ENCODE measurements at regions not wholly inside any gene's neighbourhood (a gene's known extent, or its start where the extent isn't known, plus 50 kb on each side); places are given as distances from the start of the nearest gene placed in this dataset.

- no peaks in the 10 kb centered on the region for H3K27me3 ChIP-seq
- no peak overlapping the region for H3K4me3 ChIP-seq
- no peaks in the 10 kb centered on the region for H3K4me1 ChIP-seq
- TF ChIP-seq POLR2AphosphoS5 (IDR thresholded peaks at IDR 0.05), result no peak
- no peak for TF ChIP-seq CTCF (IDR thresholded peaks at IDR 0.05)
- TF ChIP-seq POLR2A (IDR thresholded peaks at IDR 0.05), result no peak
- no peak for TF ChIP-seq EP300 (IDR thresholded peaks at IDR 0.05; ENCODE audit: low read depth)
- WGBS, 2 donors (ENCODE audit: low coverage in 1 of 2), result 78 to 89% methylated on average over 6 to 8 of the region's 8 CpGs
- no peaks in the 10 kb centered on the region for H3K9me3 ChIP-seq
- in situ Hi-C loops (cut with MboI; ENCODE audit: low pct_ligation_motif_present in 1 of 4, low pct_unique_long_range_greater_than_20kb in 1 of 4, low sequenced_read_pairs in 3 of 4), result no loop called here
- intact Hi-C loops (cut with DNase I; ENCODE audit: low total_unique reads), result no loop called here
- no peak for DNase-seq
- H3K27ac ChIP-seq, result no peak overlapping the region
- H3K36me3 ChIP-seq, result no peaks in the 10 kb centered on the region
Measured at GRCh38 chr20:56762829-56763228, 133.7 kb downstream of the TFAP2C start.

- H3K36me3 ChIP-seq, result no peaks in the 10 kb centered on the region
- in situ Hi-C loops (cut with MboI; ENCODE audit: low pct_ligation_motif_present in 1 of 4, low pct_unique_long_range_greater_than_20kb in 1 of 4, low sequenced_read_pairs in 3 of 4) (no loop called here), intact Hi-C loops (cut with DNase I; ENCODE audit: low total_unique reads) (no loop called here)
- 89 to 92% methylated on average over 2 to 15 of the region's 15 CpGs for WGBS, 2 donors (ENCODE audit: low coverage in 1 of 2)
- no peaks in the 10 kb centered on the region for H3K9me3 ChIP-seq
- no peak overlapping the region for H3K4me3 ChIP-seq
- H3K4me1 ChIP-seq, result no peaks in the 10 kb centered on the region
- DNase-seq, result no peak
- no peak overlapping the region for H3K27ac ChIP-seq
- no peaks in the 10 kb centered on the region for H3K27me3 ChIP-seq
- TF ChIP-seq CTCF (IDR thresholded peaks at IDR 0.05) (no peak), POLR2AphosphoS5 (IDR thresholded peaks at IDR 0.05) (no peak), EP300 (IDR thresholded peaks at IDR 0.05; ENCODE audit: low read depth) (no peak), POLR2A (IDR thresholded peaks at IDR 0.05) (no peak)
Measured at GRCh38 chr20:56764671-56765070, 135.6 kb downstream of the TFAP2C start.

- WGBS, 2 donors (ENCODE audit: low coverage in 1 of 2), result 43 to 78% methylated on average over 6 to 12 of the region's 12 CpGs
- in situ Hi-C loops (cut with MboI; ENCODE audit: low pct_ligation_motif_present in 1 of 4, low pct_unique_long_range_greater_than_20kb in 1 of 4, low sequenced_read_pairs in 3 of 4), result no loop called here
- no peak overlapping the region for H3K27ac ChIP-seq
- H3K4me3 ChIP-seq, result no peak overlapping the region
- intact Hi-C loops (cut with DNase I; ENCODE audit: low total_unique reads), result no loop called here
- DNase-seq, result no peak
- no peaks in the 10 kb centered on the region for H3K4me1 ChIP-seq
- TF ChIP-seq EP300 (IDR thresholded peaks at IDR 0.05; ENCODE audit: low read depth) (no peak), POLR2AphosphoS5 (IDR thresholded peaks at IDR 0.05) (no peak), CTCF (IDR thresholded peaks at IDR 0.05) (no peak), POLR2A (IDR thresholded peaks at IDR 0.05) (no peak)
- H3K36me3 ChIP-seq, result no peaks in the 10 kb centered on the region
- no peaks in the 10 kb centered on the region for H3K9me3 ChIP-seq
- H3K27me3 ChIP-seq, result no peaks in the 10 kb centered on the region
Measured at GRCh38 chr20:56765172-56766073, 136.3 kb downstream of the TFAP2C start.

- Histone ChIP-seq H3K4me3 (no peak overlapping the region), H3K27me3 (no peaks in the 10 kb centered on the region), H3K9me3 (no peaks in the 10 kb centered on the region), H3K27ac (no peak overlapping the region), H3K36me3 (no peaks in the 10 kb centered on the region), H3K4me1 (no peaks in the 10 kb centered on the region)
- intact Hi-C loops (cut with DNase I; ENCODE audit: low total_unique reads), result no loop called here
- in situ Hi-C loops (cut with MboI; ENCODE audit: low pct_ligation_motif_present in 1 of 4, low pct_unique_long_range_greater_than_20kb in 1 of 4, low sequenced_read_pairs in 3 of 4), result no loop called here
- 52% methylated on average over 3 of the region's 3 CpGs for WGBS, 2 donors (ENCODE audit: low coverage in 1 of 2)
- DNase-seq, result no peak
- no peak for TF ChIP-seq EP300 (IDR thresholded peaks at IDR 0.05; ENCODE audit: low read depth)
- no peak for TF ChIP-seq POLR2AphosphoS5 (IDR thresholded peaks at IDR 0.05)
- TF ChIP-seq CTCF (IDR thresholded peaks at IDR 0.05), result no peak
- no peak for TF ChIP-seq POLR2A (IDR thresholded peaks at IDR 0.05)
Measured at GRCh38 chr20:56766528-56766927, 137.4 kb downstream of the TFAP2C start.
